Endothelial cell of umbilical vein (primary cell): ENCODE measurements at regions not wholly inside any gene's neighbourhood (a gene's known extent, or its start where the extent isn't known, plus 50 kb on each side); places are given as distances from the start of the nearest gene placed in this dataset.

Experiments used
- BruUV-seq: library from RNA; stranded (reverse); fragments of 400-500 nt; replicated peaks from 2 replicates; lab custom pipeline; 2021; lab: Mats Ljungman, UMichigan
- CTCF ChIA-PET: fragments of 300-600, 350-600 bp; sonication (Branson Sonifier 250); formaldehyde crosslinking; loops from one replicate; lab custom pipeline; 2021; ENCODE audit warnings: antibody characterized with exemption, inconsistent platforms; lab: Charles Lee
- POLR2A ChIA-PET: fragments of 300-600, 350-600 bp; sonication (Branson Sonifier 250); formaldehyde crosslinking; loops from one replicate; lab custom pipeline; 2021; ENCODE audit warnings: antibody characterized with exemption, inconsistent platforms; lab: Charles Lee
- DNase-seq: peaks from one replicate; pipeline ENCODE4 v3.0.0-alpha.2; 2011; ENCODE audit warnings: low read depth, low spot score
- FAIRE-seq: peaks from 2 replicates; lab custom pipeline; 2011; peaks lifted over from hg19 to GRCh38; lab: Jason Lieb, UNC
- H2AFZ ChIP-seq: 2 replicates; pipeline ENCODE4 v1.6.0; 2012; ENCODE audit warnings: low read depth, low read length, control low read depth, inconsistent platforms
- H3K27ac ChIP-seq: 2 replicates; pipeline ENCODE4 v1.5.1; 2011; ENCODE audit warnings: low read depth, mild to moderate bottlenecking, control low read depth, low read length, moderate library complexity; ENCODE audit not compliant: insufficient read depth
- H3K27me3 ChIP-seq, 2 experiments: 2 replicates each; pipeline versions ENCODE4 v1.6.0 to v1.6.1; 2011; ENCODE audit warnings: low read length in 2 of 2, mixed read lengths in 1 of 2; ENCODE audit not compliant: control insufficient read depth in 2 of 2, insufficient read depth in 2 of 2
- H3K36me3 ChIP-seq, 2 experiments: 2 replicates in 1 of 2; 3 replicates in 1 of 2; pipeline ENCODE4 v1.5.1; 2011; ENCODE audit warnings: low read length in 2 of 2, mild to moderate bottlenecking in 1 of 2, moderate library complexity in 1 of 2; ENCODE audit not compliant: control insufficient read depth in 2 of 2, insufficient read depth in 2 of 2; ENCODE audit errors: extremely low read depth in 1 of 2
- H3K4me1 ChIP-seq: 3 replicates; pipeline ENCODE4 v1.5.1; 2011; ENCODE audit warnings: mild to moderate bottlenecking, low read length; ENCODE audit not compliant: control insufficient read depth, insufficient read depth; ENCODE audit errors: extremely low read depth
- H3K4me2 ChIP-seq: 2 replicates; pipeline ENCODE4 v1.6.1; 2011; ENCODE audit warnings: low read length, control low read depth, mixed read lengths; ENCODE audit not compliant: insufficient read depth
- H3K4me3 ChIP-seq, 3 experiments: fragments of 200-600 bp in 1 of 3; sonication (generic), shearing (Covaris generic) in 1 of 3; replicated peaks in 1 of 3; 2 replicates each; pipeline ENCODE4 v1.5.1; 2011 to 2016; ENCODE audit warnings: control low read depth in 3 of 3, low read length in 3 of 3, mild to moderate bottlenecking in 2 of 3, inconsistent platforms in 1 of 3, low read depth in 1 of 3, moderate library complexity in 1 of 3; ENCODE audit not compliant: insufficient read depth in 1 of 3
- H3K79me2 ChIP-seq: 2 replicates; pipeline ENCODE4 v1.6.0; 2012; ENCODE audit warnings: low read length, inconsistent platforms; ENCODE audit not compliant: control insufficient read depth, insufficient read depth
- H3K9ac ChIP-seq: replicated peaks from 2 replicates; pipeline ENCODE3; 2011; ENCODE audit warnings: low read length, control low read depth; ENCODE audit not compliant: insufficient read depth; ENCODE audit errors: extremely low read depth
- H3K9me1 ChIP-seq: replicated peaks from 3 replicates; pipeline ENCODE4 v1.6.0; 2011; ENCODE audit warnings: mild to moderate bottlenecking, low read length; ENCODE audit not compliant: control insufficient read depth, insufficient read depth; ENCODE audit errors: extremely low read depth
- H3K9me3 ChIP-seq: replicated peaks from 2 replicates; pipeline ENCODE4 v1.5.1; 2012; ENCODE audit warnings: low read length, inconsistent platforms; ENCODE audit not compliant: control insufficient read depth, insufficient read depth
- H4K20me1 ChIP-seq: replicated peaks from 2 replicates; pipeline ENCODE3; 2011; ENCODE audit warnings: mild to moderate bottlenecking, low read length; ENCODE audit not compliant: control insufficient read depth, insufficient read depth; ENCODE audit errors: extremely low read depth
- EZH2 ChIP-seq: IDR thresholded peaks from 2 replicates; pipeline ENCODE4 v1.6.1; 2012; ENCODE audit warnings: borderline replicate concordance, low read depth, mild to moderate bottlenecking, moderate library complexity, low read length, inconsistent platforms; ENCODE audit not compliant: severe bottlenecking
- FOS ChIP-seq: IDR thresholded peaks from 2 replicates; pipeline ENCODE4 v1.6.1; 2011; ENCODE audit warnings: mild to moderate bottlenecking, low read length, moderate library complexity, borderline replicate concordance; ENCODE audit not compliant: insufficient read depth
- GATA2 ChIP-seq: IDR thresholded peaks from 2 replicates; pipeline ENCODE4 v1.7.0; 2011; ENCODE audit warnings: low read depth, mild to moderate bottlenecking, moderate library complexity, mixed read lengths, low read length; ENCODE audit not compliant: insufficient read length, insufficient read depth
- JUN ChIP-seq: IDR thresholded peaks from 2 replicates; pipeline ENCODE4 v1.6.1; 2011; ENCODE audit warnings: borderline replicate concordance, low read depth; ENCODE audit not compliant: insufficient read length, insufficient read depth
- MYC ChIP-seq: IDR thresholded peaks from one replicate; pipeline ENCODE4 v1.6.1; 2011; ENCODE audit warnings: mild to moderate bottlenecking, low read depth, low read length
- POLR2A ChIP-seq: IDR thresholded peaks from 2 replicates; pipeline ENCODE4 v1.6.1; 2012; ENCODE audit warnings: low read depth, mild to moderate bottlenecking, control low read depth, low read length
- POLR2AphosphoS5 ChIP-seq: IDR thresholded peaks from 2 replicates; pipeline ENCODE4 v1.6.1; 2012; ENCODE audit warnings: low read depth, mild to moderate bottlenecking, control low read depth, low read length, moderate library complexity; ENCODE audit not compliant: insufficient read depth
- dilution Hi-C: fragments of 300-500 bp; cut with MboI; formaldehyde crosslinking; loops from one replicate; pipeline ENCODE4 v1.15.0; 2019; ENCODE audit warnings: low sequenced_read_pairs; ENCODE audit not compliant: extremely low pct_ligation_motif_present
- intact Hi-C: fragments of 100-400 bp; cut with micrococcal nuclease; formaldehyde crosslinking; loops from one replicate; pipeline ENCODE4 v1.10.0; 2022
- TF ChIP-seq, protein P1 (sequence below), 2 donors: IDR thresholded peaks; 1 replicate in 1 of 2; 2 replicates in 1 of 2; pipeline ENCODE4 v1.5.1; 2011; ENCODE audit warnings: low read length in 2 of 2, mild to moderate bottlenecking in 2 of 2, moderate library complexity in 2 of 2, control low read depth in 1 of 2, inconsistent platforms in 1 of 2, low read depth in 1 of 2; ENCODE audit not compliant: insufficient read depth in 1 of 2; ENCODE audit errors: extremely low read depth in 1 of 2
- TF ChIP-seq, protein P2 (sequence below): IDR thresholded peaks from 2 replicates; pipeline ENCODE4 v1.6.1; 2011; ENCODE audit not compliant: insufficient read depth, insufficient read length

DNA sequence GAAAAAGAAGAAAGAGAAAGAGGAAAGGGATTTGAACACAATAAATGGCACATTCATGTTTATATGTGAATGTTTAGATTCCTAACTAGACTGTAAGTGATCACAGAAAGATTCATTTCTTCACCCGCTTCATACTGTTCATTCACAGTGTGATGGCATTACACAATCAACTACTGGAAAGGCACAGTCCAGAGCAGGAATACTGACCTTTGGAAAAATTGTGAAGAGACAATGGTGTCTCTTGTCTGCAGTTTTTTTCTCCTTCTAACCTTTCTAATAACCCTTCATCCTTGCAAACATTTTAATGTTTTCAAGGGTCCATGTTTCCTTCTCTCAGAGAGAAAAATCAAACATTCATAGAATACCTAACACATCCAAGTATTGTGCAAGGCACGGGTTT, 180.9 kb upstream of the SOX14 start:
- POLR2A ChIA-PET, result no interaction called here
- no peaks in the 10 kb centered on the region for H3K36me3 ChIP-seq
- no peak for TF ChIP-seq EZH2
- TF ChIP-seq POLR2A, result no peak
- no peak for TF ChIP-seq FOS
- TF ChIP-seq JUN, result no peak
- TF ChIP-seq POLR2AphosphoS5, result no peak
- TF ChIP-seq, protein P1, sequence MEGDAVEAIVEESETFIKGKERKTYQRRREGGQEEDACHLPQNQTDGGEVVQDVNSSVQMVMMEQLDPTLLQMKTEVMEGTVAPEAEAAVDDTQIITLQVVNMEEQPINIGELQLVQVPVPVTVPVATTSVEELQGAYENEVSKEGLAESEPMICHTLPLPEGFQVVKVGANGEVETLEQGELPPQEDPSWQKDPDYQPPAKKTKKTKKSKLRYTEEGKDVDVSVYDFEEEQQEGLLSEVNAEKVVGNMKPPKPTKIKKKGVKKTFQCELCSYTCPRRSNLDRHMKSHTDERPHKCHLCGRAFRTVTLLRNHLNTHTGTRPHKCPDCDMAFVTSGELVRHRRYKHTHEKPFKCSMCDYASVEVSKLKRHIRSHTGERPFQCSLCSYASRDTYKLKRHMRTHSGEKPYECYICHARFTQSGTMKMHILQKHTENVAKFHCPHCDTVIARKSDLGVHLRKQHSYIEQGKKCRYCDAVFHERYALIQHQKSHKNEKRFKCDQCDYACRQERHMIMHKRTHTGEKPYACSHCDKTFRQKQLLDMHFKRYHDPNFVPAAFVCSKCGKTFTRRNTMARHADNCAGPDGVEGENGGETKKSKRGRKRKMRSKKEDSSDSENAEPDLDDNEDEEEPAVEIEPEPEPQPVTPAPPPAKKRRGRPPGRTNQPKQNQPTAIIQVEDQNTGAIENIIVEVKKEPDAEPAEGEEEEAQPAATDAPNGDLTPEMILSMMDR (IDR thresholded peaks at IDR 0.05; ENCODE audit: extremely low read depth in 1 of 2, insufficient read depth in 1 of 2, low read depth in 1 of 2, low read length in 2 of 2), result no peak
- no peak for TF ChIP-seq MYC
- TF ChIP-seq, protein P2, sequence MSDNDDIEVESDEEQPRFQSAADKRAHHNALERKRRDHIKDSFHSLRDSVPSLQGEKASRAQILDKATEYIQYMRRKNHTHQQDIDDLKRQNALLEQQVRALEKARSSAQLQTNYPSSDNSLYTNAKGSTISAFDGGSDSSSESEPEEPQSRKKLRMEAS, result no peak
- no peak for TF ChIP-seq GATA2
- dilution Hi-C loops (no loop called here), intact Hi-C loops (loop anchor here (2.0 kb wide), 1 partner anchor 98 kb away; no protein-coding TSS in a partner anchor)
- CTCF ChIA-PET, result no interaction called here
- no peak for FAIRE-seq
- no peak for DNase-seq
- H3K9me3 ChIP-seq, result no peaks in the 10 kb centered on the region
- H3K9ac ChIP-seq, result no peak overlapping the region
- H3K4me3 ChIP-seq, result no peak overlapping the region
- BruUV-seq, result no TSS peak
- no peak overlapping the region for H2AFZ ChIP-seq
- H3K79me2 ChIP-seq, result no peaks in the 10 kb centered on the region
- no peaks in the 10 kb centered on the region for H3K27me3 ChIP-seq
- no peaks in the 10 kb centered on the region for H4K20me1 ChIP-seq
- H3K4me1 ChIP-seq, result no peaks in the 10 kb centered on the region
- H3K27ac ChIP-seq, result no peak overlapping the region
- no peaks in the 10 kb centered on the region for H3K9me1 ChIP-seq
- no peak overlapping the region for H3K4me2 ChIP-seq
